C1 segment of cervical spinal cord (tissue), 14 donors: ENCODE measurements at regions not wholly inside any gene's neighbourhood (a gene's known extent, or its start where the extent isn't known, plus 50 kb on each side); places are given as distances from the start of the nearest gene placed in this dataset.
A peak's percentile ranks its signal among the peaks of the same experiment; 100 is the strongest.

Source experiments
- DNase-seq, 14 donors: peaks; one replicate each; lab custom pipeline; 2025; lab: John Stamatoyannopoulos, UW

DNA sequence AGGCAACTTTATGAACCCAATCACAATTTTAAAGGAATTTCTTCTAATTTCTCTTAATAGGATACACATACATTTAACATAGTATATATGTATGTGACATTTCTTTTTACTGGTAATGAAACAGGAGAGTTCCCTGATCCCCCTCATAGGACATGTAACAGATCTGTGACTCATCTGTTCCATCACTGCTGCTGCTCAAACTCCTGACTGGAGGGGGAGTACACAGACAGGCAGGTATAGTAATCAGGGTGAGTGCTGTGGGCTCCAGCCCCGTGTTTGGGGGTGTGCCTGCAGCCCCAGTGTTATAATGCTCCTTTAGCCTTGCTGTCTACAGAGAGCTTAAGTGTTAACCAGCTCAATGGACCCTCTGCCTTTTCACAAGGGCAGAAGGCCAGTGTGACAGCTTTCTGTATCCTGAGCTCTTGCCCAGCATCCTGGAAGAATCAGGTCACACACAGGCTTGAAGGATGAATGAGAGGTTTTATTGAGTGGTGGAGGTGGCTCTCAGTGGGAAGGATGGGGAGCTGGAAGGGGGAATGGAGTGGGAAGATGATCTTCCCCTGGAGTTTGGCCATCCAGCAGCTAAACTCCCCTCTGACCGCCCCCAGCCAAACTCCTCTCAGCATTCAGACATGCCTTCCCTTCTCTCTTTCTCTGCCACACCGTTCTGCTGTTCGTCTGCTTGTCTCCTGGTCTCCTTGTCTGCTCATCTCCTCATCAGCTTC, 161.3 kb downstream of the ZNF608 start:
- no peak for DNase-seq

DNA sequence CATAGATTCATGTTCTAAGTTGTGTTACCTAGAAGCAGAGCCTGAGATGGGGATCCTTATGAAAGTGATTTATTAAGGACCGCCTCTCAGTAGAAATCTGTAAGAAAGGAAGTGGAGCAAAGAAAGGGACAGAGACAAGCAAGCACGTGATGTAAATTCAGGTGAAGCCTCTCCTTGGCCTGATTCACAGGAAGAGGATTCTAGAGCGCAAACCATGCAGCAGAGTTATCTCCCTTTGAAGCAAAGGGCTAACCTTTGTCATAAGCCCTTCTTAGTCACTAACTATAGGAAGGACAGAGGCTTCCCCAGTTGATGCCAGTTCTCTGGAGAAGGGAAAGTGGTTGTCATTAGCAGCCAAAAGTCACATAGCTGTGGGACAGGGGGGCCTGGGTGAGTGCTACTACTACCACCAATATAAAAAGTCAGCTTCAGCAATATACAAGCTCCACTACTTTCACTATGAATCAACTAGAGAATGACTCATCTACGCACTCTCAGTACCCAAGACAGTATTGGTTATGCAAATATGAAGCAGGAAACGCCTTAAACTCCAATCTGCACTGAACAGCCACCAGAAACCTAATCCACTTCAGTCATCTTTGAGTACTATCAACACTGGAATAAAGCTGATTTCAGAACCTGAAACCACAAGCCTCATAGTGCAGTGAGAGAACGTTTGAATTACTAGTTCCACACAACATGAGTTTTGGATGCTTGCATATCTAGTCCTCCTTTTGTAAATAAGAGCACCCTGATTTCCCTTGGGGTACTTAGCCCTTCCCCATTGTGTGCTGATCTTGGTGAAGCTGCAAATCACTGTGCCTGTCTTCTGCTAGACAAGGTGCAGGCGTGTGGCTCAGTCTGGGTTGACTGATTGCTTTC, 162.7 kb downstream of the ZNF608 start:
- DNase-seq, result no peak

DNA sequence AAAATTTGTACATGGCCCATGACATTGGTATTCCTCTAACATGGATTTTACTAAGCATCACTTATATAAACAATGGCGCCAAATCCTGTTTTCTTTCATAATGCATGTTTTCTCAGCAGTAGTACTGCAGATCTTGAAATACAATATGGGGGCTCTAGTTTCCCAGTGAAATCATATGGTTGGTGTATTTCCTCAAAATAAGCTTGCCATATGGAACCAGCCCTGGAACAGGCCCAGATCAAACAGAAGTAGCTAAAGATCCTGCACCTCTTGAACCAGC, 163.9 kb downstream of the ZNF608 start:
- no peak for DNase-seq

DNA sequence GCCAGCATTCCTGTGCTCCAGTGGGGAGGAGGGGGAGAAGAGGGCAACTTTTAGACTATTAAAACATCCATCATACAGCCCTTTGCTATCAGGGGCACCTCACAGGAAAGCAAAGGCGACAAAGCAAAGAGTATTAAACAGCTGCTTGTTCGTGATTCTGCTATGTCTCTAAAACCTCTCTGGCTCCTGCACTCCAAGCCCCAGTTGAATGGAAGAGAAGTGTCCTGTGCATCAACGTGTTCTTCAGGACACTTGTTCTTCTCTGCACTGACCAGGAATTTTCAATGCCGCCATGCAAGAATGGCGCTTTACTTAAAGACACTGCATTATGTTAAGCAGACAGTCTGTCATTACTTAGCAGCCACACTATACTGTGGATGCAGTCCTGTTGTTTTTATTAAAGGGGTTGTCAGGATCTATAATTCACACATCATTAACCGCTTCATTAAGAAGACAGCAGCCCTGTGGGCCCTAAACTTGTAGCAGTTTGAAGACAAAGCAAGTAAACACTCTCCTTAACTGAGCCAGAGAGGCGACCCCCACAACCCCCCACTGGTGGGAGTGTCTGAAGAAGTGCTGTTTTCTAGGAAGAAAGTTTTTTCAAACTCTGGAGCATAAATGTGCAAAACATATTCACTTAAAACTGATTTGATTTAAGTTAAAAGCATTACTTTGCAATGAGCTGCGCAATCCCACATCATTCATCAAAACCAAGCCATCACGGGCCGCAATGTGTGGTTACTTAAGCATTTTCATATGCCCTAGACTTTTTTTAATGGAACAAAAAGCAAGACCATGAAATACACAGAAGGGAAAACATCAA, 164.5 kb downstream of the ZNF608 start:
- no peak for DNase-seq

GRCh38 chr5:124580925-124581737, 165.3 kb downstream of the ZNF608 start:
- DNase-seq, result peak in 4 of 14 donors; percentile 21 to 37 (median 26)

- DNase-seq, result no peak
Measured at GRCh38 chr5:124580512-124580911, 165.9 kb downstream of the ZNF608 start.

DNA sequence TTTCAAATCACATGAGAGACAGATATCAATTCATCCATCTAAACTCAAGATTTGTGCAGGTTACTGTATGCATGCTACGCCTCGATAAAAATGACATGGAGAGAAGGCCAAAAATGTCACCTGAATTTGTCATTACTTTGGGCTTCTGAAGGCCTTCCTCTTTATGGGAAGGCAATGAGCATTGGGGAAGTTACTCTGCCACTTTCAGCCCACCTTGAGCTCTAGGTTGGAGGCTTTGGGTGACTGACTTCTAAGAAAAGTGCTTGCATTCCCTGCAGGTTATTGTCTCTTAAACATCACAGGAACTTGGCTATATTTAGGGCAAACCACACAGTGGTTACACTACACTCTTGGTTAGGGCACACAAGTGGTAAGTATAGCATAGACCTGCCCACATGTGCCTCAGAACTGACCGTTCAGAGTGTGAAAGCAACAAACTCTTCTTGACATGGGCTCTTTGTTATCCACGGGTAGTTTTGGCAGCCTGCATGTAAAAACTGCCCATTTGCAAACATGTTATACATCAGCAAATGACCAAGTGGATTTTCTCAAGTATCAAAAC, 169.5 kb downstream of the ZNF608 start:
- DNase-seq, result no peak

DNA sequence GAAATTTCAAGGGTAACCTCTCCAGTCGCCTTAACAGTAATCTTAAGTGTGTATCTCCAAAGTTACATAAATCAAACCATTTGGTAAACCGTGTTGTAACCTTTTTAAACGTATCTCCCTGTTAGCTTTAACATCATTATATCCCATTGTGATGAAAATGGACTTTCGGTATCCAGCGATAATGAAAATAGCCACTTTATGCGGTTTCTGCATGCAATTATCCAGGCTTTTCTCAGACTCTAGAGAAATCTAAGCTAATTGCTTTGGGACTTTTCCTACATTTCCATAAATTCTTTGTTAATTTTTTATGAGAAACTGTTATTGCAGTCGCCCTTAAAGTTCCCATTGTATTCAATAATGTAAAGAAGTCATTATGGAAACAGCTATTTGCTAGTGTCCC, 170.7 kb downstream of the ZNF608 start:
- no peak for DNase-seq

GRCh38 chr5:124574521-124575436, 171.7 kb downstream of the ZNF608 start:
- peak in 5 of 14 donors; percentile 7 to 45 (median 23) for DNase-seq

DNA sequence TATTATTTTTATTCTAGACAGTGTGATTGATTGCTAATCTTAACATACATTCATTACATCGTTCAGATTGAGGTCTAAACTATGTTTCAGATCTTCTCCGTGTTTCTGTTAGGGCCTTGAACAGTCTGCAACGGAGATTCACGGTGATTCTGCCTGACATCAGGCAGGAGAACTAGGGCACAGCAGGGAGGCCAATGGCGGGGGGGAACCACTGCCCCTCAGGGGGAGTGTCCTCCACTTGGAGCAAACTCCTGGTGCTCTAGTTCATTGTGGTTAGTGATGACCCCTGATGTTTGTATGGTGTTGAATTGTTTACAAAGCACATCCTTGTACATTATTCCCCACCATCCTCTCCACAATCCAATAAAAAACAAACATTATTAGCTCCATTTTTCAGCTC, 173.5 kb downstream of the ZNF608 start:
- DNase-seq, result peak in 1 of 14 donors; percentile 8

DNA sequence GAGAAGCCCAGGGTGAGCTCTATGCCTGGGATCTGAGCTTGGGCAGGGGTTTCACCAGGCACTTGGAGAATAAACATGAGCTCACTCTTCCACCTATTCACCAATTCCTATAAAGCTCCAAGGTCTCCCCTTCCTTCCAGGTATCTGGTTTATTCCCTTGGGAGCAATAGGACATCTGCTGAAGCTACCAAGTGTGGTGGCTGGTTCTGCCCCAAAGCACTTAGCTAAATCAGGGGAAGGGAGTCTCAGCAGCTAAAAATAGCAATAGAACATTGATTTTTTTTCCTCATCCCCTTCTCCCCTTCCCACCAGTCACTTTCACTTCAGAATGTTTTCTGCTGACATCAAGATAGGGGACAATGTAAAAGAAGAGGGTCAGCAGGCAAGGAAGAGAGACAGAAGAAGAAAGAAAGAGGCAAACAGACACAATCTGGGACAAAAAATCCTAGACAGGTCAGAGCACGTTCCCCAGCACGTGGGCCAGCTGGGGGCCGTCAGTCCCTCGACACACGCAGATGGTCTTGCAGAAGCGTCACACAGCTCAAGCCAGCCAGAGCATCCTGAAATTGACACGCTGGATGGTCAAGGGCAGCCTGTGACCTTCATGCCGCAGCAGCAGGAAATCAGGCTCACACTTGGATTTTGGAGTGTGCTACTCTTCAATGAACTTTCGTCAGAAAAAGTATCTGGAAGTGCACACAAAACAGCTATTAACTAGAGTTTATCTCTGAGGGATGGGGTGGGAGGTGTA, 176.0 kb downstream of the ZNF608 start:
- DNase-seq, result no peak

GRCh38 chr5:124566875-124567450, 179.5 kb downstream of the ZNF608 start:
- DNase-seq, result no peak

DNA sequence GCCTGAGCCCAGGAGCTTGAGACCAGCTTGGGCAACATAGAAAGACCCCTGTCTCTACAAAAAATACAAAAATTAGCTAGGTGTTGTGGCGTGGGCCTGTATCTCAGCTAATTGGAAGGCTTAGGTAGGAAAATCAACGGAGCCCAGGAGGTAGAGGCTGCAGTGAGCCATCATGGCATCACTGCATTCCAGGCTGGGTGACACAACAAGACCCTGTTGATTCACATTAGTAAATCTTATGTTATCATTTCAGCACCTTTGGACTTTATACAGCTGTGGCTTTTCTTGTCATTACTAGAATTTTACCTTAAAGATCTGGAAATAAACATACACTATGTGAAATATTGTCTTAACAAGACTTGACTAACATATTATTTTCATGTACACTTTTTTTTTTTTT, 185.0 kb downstream of the ZNF608 start:
- no peak for DNase-seq

GRCh38 chr5:124560370-124560769, 186.1 kb downstream of the ZNF608 start:
- no peak for DNase-seq

- DNase-seq, result no peak
Measured at GRCh38 chr5:124557761-124558160, 188.7 kb downstream of the ZNF608 start.

GRCh38 chr5:124554746-124555578, 191.5 kb downstream of the ZNF608 start:
- no peak for DNase-seq

- DNase-seq, result no peak
Measured at GRCh38 chr5:124553911-124554310, 192.5 kb downstream of the ZNF608 start.

- DNase-seq, result no peak
Measured at GRCh38 chr5:124552526-124552925, 193.9 kb downstream of the ZNF608 start.
